ENCODE measurements at regions not wholly inside any gene's neighbourhood (a gene's known extent, or its start where the extent isn't known, plus 50 kb on each side); places are given as distances from the start of the nearest gene placed in this dataset.

- no peak overlapping the region for H3K27ac ChIP-seq
- no peaks in the 10 kb centered on the region for H3K36me3 ChIP-seq
- no peaks in the 10 kb centered on the region for H3K9me3 ChIP-seq
- H3K27me3 ChIP-seq, result no peaks in the 10 kb centered on the region
- no peak overlapping the region for H3K4me3 ChIP-seq
- TF ChIP-seq CTCF (IDR thresholded peaks at IDR 0.05), result no peak
- no peaks in the 10 kb centered on the region for H3K4me1 ChIP-seq
- intact Hi-C loops (cut with DNase I; ENCODE audit: low total_unique reads), result no loop called here
- no peak for DNase-seq
Measured at GRCh38 chr14:37894463-37894862, 299.0 kb downstream of the TTC6 start.

GRCh38 chr14:37899365-37899764, 303.9 kb downstream of the TTC6 start:
- Histone ChIP-seq H3K36me3 (no peaks in the 10 kb centered on the region), H3K4me1 (peaks cover 0 to 20% (median 0%) of the 10 kb centered on the region in 4 donors), H3K27me3 (peaks cover 0 to 2% of the 10 kb centered on the region in 2 donors), H3K27ac (no peak overlapping the region), H3K4me3 (no peak overlapping the region), H3K9me3 (no peaks in the 10 kb centered on the region)
- no peak for TF ChIP-seq CTCF (IDR thresholded peaks at IDR 0.05)
- intact Hi-C loops (cut with DNase I; ENCODE audit: low total_unique reads), result no loop called here
- DNase-seq, result no peak

- Histone ChIP-seq H3K36me3 (no peaks in the 10 kb centered on the region), H3K4me1 (peaks cover 0 to 20% (median 0%) of the 10 kb centered on the region in 4 donors), H3K9me3 (no peaks in the 10 kb centered on the region), H3K27ac (no peak overlapping the region), H3K4me3 (no peak overlapping the region), H3K27me3 (peaks cover 0 to 2% of the 10 kb centered on the region in 2 donors)
- intact Hi-C loops (cut with DNase I; ENCODE audit: low total_unique reads), result loop anchor here (10.0 kb wide), 1 partner anchor 964 kb away; no protein-coding TSS in a partner anchor
- no peak for TF ChIP-seq CTCF (IDR thresholded peaks at IDR 0.05)
- DNase-seq, result no peak
Measured at GRCh38 chr14:37900561-37900960, 305.1 kb downstream of the TTC6 start.

- Histone ChIP-seq H3K4me3 (no peak overlapping the region), H3K4me1 (peaks cover 0 to 20% (median 0%) of the 10 kb centered on the region in 4 donors), H3K36me3 (no peaks in the 10 kb centered on the region), H3K27me3 (peaks cover 0 to 2% of the 10 kb centered on the region in 2 donors), H3K9me3 (no peaks in the 10 kb centered on the region), H3K27ac (no peak overlapping the region)
- peak in 1 of 2 donors; percentile 32 for DNase-seq
- TF ChIP-seq CTCF (IDR thresholded peaks at IDR 0.05), result no peak
- intact Hi-C loops (cut with DNase I; ENCODE audit: low total_unique reads), result loop anchor here (10.0 kb wide), 1 partner anchor 963 kb away; no protein-coding TSS in a partner anchor
Measured at GRCh38 chr14:37901978-37902377, 305.7 kb upstream of the SSTR1 start.

GRCh38 chr14:37903343-37904191, 304.1 kb upstream of the SSTR1 start:
- no peaks in the 10 kb centered on the region for H3K9me3 ChIP-seq
- H3K4me3 ChIP-seq, result no peak overlapping the region
- H3K27me3 ChIP-seq, result peaks cover 0 to 2% of the 10 kb centered on the region in 2 donors
- intact Hi-C loops (cut with DNase I; ENCODE audit: low total_unique reads), result loop anchor here (10.0 kb wide), 1 partner anchor 961 kb away; no protein-coding TSS in a partner anchor
- H3K4me1 ChIP-seq, result peaks cover 0 to 20% (median 0%) of the 10 kb centered on the region in 4 donors
- no peak overlapping the region for H3K27ac ChIP-seq
- H3K36me3 ChIP-seq, result no peaks in the 10 kb centered on the region
- DNase-seq, result no peak
- peak; percentile 44 to 51 for TF ChIP-seq CTCF (IDR thresholded peaks at IDR 0.05)

Data from tibial artery (tissue), 4 donors.